Common myeloid progenitor, CD34-positive (primary cell): ENCODE measurements at regions not wholly inside any gene's neighbourhood (a gene's known extent, or its start where the extent isn't known, plus 50 kb on each side); places are given as distances from the start of the nearest gene placed in this dataset.

ENCODE experiments used
- CTCF ChIA-PET: fragments of 350-600 bp; sonication (Branson Sonifier 250); formaldehyde crosslinking; loops from one replicate; lab custom pipeline; 2021; ENCODE audit warnings: antibody characterized with exemption; lab: Charles Lee
- POLR2A ChIA-PET: fragments of 350-600 bp; sonication (Branson Sonifier 250); formaldehyde crosslinking; loops from one replicate; lab custom pipeline; 2021; ENCODE audit warnings: antibody characterized with exemption; lab: Charles Lee
- DNase-seq, 3 donors: peaks; one replicate each; pipeline versions ENCODE4 v3.0.0 to v3.0.0-alpha.2; 2013
- H3K27ac ChIP-seq, 2 experiments: 1 replicate in 1 of 2; 2 replicates in 1 of 2; pipeline ENCODE4 v1.7.0; 2013; ENCODE audit warnings: inconsistent platforms in 2 of 2, low read length in 2 of 2, mild to moderate bottlenecking in 2 of 2, low read depth in 1 of 2, moderate library complexity in 1 of 2; ENCODE audit not compliant: severe bottlenecking in 2 of 2, insufficient read depth in 1 of 2, poor library complexity in 1 of 2
- H3K27me3 ChIP-seq, 5 experiments: replicated peaks in 2 of 5; 1 replicate in 3 of 5; 2 replicates in 2 of 5; pipeline versions ENCODE4 v1.6.1 to v1.7.0; 2013; ENCODE audit warnings: low read length in 4 of 5, mild to moderate bottlenecking in 2 of 5, moderate library complexity in 2 of 5, inconsistent platforms in 1 of 5; ENCODE audit not compliant: insufficient read depth in 5 of 5, control insufficient read depth in 4 of 5
- H3K36me3 ChIP-seq, 4 experiments: 1 replicate in 2 of 4; 2 replicates in 2 of 4; pipeline versions ENCODE4 v1.6.1 to v1.7.0; 2013; ENCODE audit warnings: low read length in 3 of 4, control low read depth in 1 of 4, mild to moderate bottlenecking in 1 of 4; ENCODE audit not compliant: control insufficient read depth in 4 of 4, insufficient read depth in 4 of 4
- H3K4me1 ChIP-seq, 4 experiments: 1 replicate in 3 of 4; 2 replicates in 1 of 4; pipeline versions ENCODE4 v1.6.1 to v1.7.1; 2013; ENCODE audit warnings: low read length in 3 of 4, mild to moderate bottlenecking in 3 of 4, control low read depth in 1 of 4, inconsistent platforms in 1 of 4, moderate library complexity in 1 of 4; ENCODE audit not compliant: control insufficient read depth in 4 of 4, insufficient read depth in 4 of 4; ENCODE audit errors: control extremely low read depth in 1 of 4
- H3K4me3 ChIP-seq, 7 experiments: 1 replicate in 4 of 7; 2 replicates in 3 of 7; pipeline versions ENCODE4 v1.5.1 to v1.7.0; 2013; ENCODE audit warnings: mild to moderate bottlenecking in 7 of 7, low read length in 6 of 7, moderate library complexity in 6 of 7, inconsistent platforms in 2 of 7, low read depth in 2 of 7, control low read depth in 1 of 7; ENCODE audit not compliant: insufficient read depth in 4 of 7, control insufficient read depth in 1 of 7; ENCODE audit errors: extremely low read depth in 1 of 7
- H3K9me3 ChIP-seq, 5 experiments: 1 replicate in 4 of 5; 2 replicates in 1 of 5; pipeline versions ENCODE4 v1.6.1 to v1.7.1; 2013; ENCODE audit warnings: low read length in 4 of 5, mild to moderate bottlenecking in 2 of 5, inconsistent platforms in 1 of 5, low read depth in 1 of 5, moderate library complexity in 1 of 5; ENCODE audit not compliant: control insufficient read depth in 4 of 5, insufficient read depth in 2 of 5; ENCODE audit errors: control extremely low read depth in 1 of 5
- WGBS: methylation state at CpG from one replicate; pipeline ENCODE4 v1.1.5; 2013; ENCODE audit not compliant: insufficient coverage; 5-methylcytosine and 5-hydroxymethylcytosine counted together

DNA sequence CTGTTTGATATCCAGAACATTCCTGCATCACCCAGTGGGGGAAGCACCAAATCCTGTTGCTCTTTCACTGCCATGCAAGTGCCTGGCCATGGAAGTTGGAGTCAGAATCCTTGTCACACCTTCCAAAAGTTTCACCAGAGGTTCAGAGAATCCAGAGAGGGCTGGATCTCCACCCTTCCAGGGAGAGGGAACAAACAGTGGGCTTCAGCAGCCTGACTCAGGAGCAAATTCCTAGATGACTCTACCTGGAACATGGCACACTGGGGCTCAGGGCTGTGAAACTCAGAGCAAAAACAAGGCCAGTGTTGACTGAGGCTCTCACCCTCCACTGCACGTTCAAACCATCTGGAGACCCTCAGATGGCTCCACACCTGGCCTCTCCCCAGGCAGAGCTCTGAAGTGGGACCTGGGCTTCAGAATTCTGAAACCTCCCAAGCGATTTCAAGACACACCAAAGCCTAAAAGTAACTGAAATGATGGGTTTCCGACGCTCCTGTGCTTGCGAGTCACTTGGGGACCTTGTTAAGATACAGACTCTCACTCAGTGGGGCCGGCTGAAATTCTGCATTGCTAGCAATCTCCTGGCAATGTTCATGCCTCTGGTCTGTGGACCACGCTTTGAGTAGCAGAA, 205.9 kb downstream of the AUH start:
- CTCF ChIA-PET, result interaction anchor here (5.3 kb wide), 1 partner anchor 9 kb away, joined by 22 read pairs; no protein-coding TSS in a partner anchor
- Histone ChIP-seq H3K9me3 (peaks cover 0 to 13% (median 0%) of the 10 kb centered on the region in 5 experiments), H3K27me3 (no peaks in the 10 kb centered on the region), H3K27ac (no peak overlapping the region), H3K4me3 (no peak overlapping the region), H3K36me3 (no peaks in the 10 kb centered on the region), H3K4me1 (peaks cover 12 to 19% (median 16%) of the 10 kb centered on the region in 4 experiments)
- 91% methylated on average over 7 of the region's 7 CpGs for WGBS
- DNase-seq, result no peak
- POLR2A ChIA-PET, result no interaction called here

- ChIA-PET POLR2A (no interaction called here), CTCF (no interaction called here)
- Histone ChIP-seq H3K27me3 (no peaks in the 10 kb centered on the region), H3K9me3 (peaks cover 0 to 13% (median 0%) of the 10 kb centered on the region in 5 experiments), H3K4me3 (no peak overlapping the region), H3K36me3 (no peaks in the 10 kb centered on the region), H3K27ac (no peak overlapping the region), H3K4me1 (peaks cover 7 to 19% (median 13%) of the 10 kb centered on the region in 4 experiments)
- 78% methylated on average over 6 of the region's 10 CpGs for WGBS
- no peak for DNase-seq
These were observed 205.1 kb downstream of the AUH start for GRCh38 chr9:91156451-91157234.

DNA sequence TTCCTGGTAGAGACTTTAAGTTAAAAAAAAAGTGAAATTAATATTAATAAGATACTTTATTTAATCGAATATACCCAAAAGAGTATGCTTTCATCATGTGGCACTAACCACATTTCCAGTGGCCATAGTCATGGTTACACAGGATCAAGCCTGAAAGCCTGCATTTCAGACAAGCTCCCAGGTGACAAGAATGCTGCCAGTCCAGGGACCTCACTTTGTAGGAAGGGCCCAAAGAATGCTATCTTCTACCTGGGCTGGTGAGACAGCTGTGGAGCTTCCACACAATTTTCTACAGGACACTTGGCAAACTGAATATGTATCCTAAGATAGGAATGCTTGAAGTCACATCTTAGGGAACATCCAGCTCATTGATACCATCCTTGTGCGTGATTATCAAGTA, 203.8 kb downstream of the AUH start:
- H3K9me3 ChIP-seq, result peaks cover 0 to 11% (median 0%) of the 10 kb centered on the region in 5 experiments
- no peak overlapping the region for H3K4me3 ChIP-seq
- no peak overlapping the region for H3K27ac ChIP-seq
- CTCF ChIA-PET, result interaction anchor here (0.8 kb wide), 1 partner anchor 61 kb away, joined by 3 read pairs; no protein-coding TSS in a partner anchor
- no CpG with 5 or more reads among the region's 2 CpGs for WGBS
- no peaks in the 10 kb centered on the region for H3K36me3 ChIP-seq
- no peaks in the 10 kb centered on the region for H3K27me3 ChIP-seq
- POLR2A ChIA-PET, result interaction anchor here (0.6 kb wide), 1 partner anchor 172 kb away, joined by 3 read pairs; no protein-coding TSS in a partner anchor
- H3K4me1 ChIP-seq, result peaks cover 3 to 21% (median 16%) of the 10 kb centered on the region in 4 experiments
- no peak for DNase-seq

- peaks cover 7 to 25% (median 19%) of the 10 kb centered on the region in 4 experiments for H3K4me1 ChIP-seq
- no peaks in the 10 kb centered on the region for H3K36me3 ChIP-seq
- H3K4me3 ChIP-seq, result no peak overlapping the region
- peaks cover 0 to 7% (median 0%) of the 10 kb centered on the region in 5 experiments for H3K9me3 ChIP-seq
- no peak overlapping the region for H3K27ac ChIP-seq
- ChIA-PET POLR2A (no interaction called here), CTCF (interaction anchor here (0.8 kb wide), 1 partner anchor 61 kb away, joined by 3 read pairs; no protein-coding TSS in a partner anchor)
- H3K27me3 ChIP-seq, result no peaks in the 10 kb centered on the region
- DNase-seq, result no peak
- 79% methylated on average over 4 of the region's 6 CpGs for WGBS
These were observed 203.4 kb downstream of the AUH start for GRCh38 chr9:91158286-91158685.

GRCh38 chr9:91158946-91159345, 202.8 kb downstream of the AUH start:
- H3K36me3 ChIP-seq, result no peaks in the 10 kb centered on the region
- 100% methylated on average over 1 of the region's 3 CpGs for WGBS
- ChIA-PET POLR2A (no interaction called here), CTCF (no interaction called here)
- no peaks in the 10 kb centered on the region for H3K27me3 ChIP-seq
- no peak overlapping the region for H3K27ac ChIP-seq
- no peak overlapping the region for H3K4me3 ChIP-seq
- no peak for DNase-seq
- peaks cover 11 to 31% (median 26%) of the 10 kb centered on the region in 4 experiments for H3K4me1 ChIP-seq
- peaks cover 0 to 5% (median 0%) of the 10 kb centered on the region in 5 experiments for H3K9me3 ChIP-seq

GRCh38 chr9:91159664-91160121, 202.0 kb downstream of the AUH start:
- 93% methylated on average over 22 of the region's 27 CpGs for WGBS

More at GRCh38 chr9:91159664-91160121, 202.0 kb downstream of the AUH start:
- CTCF ChIA-PET, result no interaction called here
- Histone ChIP-seq H3K36me3 (no peaks in the 10 kb centered on the region), H3K9me3 (peaks cover 0 to 3% (median 0%) of the 10 kb centered on the region in 5 experiments), H3K4me1 (peaks cover 17 to 39% (median 33%) of the 10 kb centered on the region in 4 experiments), H3K4me3 (no peak overlapping the region), H3K27me3 (no peaks in the 10 kb centered on the region), H3K27ac (no peak overlapping the region)
- POLR2A ChIA-PET, result no interaction called here
- no peak for DNase-seq
